KBM-7 (cell line): ENCODE measurements at regions not wholly inside any gene's neighbourhood (a gene's known extent, or its start where the extent isn't known, plus 50 kb on each side); places are given as distances from the start of the nearest gene placed in this dataset.

Experiments
- DNase-seq: peaks from one replicate; pipeline ENCODE4 v3.0.0-alpha.2; 2015
- in situ Hi-C: fragments of 300-500 bp; cut with MboI; formaldehyde crosslinking; loops from 2 replicates; pipeline ENCODE4 v1.14.3; 2020; ENCODE audit warnings: low sequenced_read_pairs, low pct_unique_long_range_greater_than_20kb, mixed read lengths

- peak; percentile 46 for DNase-seq
- in situ Hi-C loops, result no loop called here
Measured at GRCh38 chr11:59263225-59263894, 50.6 kb upstream of the MPEG1 start.
